ENCODE measurements at regions not wholly inside any gene's neighbourhood (a gene's known extent, or its start where the extent isn't known, plus 50 kb on each side); places are given as distances from the start of the nearest gene placed in this dataset.

DNA sequence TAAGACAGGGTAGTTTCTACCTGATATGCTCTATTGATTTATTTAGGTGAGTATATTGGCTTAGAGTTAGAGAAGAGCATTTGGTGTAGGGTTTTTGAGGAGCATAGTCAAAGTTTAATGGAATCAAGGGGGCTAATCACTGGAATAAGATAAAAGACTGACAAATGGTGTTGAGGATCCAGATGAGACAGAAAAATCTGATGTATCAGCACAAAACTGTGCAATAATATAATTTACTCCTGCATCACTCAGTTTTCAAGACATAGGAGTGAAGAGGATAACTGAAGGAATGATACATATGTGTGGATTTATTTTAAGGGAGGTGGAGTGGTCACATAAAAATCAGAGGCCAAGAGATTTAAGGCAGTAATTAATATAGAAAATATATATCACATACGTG is 339.2 kb downstream of the NYAP2 start:
- DNase-seq (ENCODE audit: low spot score), result no peak

- DNase-seq (ENCODE audit: low spot score), result no peak
These were observed 338.0 kb downstream of the NYAP2 start for GRCh38 chr2:225737556-225737955.

DNA sequence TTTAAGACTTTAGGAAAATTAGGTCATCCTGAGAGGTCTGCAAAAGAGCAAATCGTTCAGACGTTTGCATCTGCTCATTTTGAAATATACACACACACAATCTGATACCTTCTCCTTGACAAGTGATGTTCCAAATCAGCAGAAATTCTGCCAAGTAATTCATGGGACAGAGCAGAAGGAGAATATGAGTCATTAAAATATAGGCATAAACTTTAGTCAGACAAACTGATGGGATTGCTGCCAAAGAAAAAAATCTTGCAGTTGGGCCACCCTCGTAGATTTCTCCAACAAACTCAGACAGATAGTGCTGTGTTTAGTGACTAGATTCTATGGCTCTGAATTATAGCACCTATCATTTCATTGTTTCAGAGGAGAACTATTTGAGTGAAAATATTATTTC is 336.3 kb downstream of the NYAP2 start:
- DNase-seq (ENCODE audit: low spot score), result no peak

GRCh38 chr2:225725726-225726125 is 326.2 kb downstream of the NYAP2 start:
- DNase-seq (ENCODE audit: low spot score), result no peak
